ENCODE measurements at regions not wholly inside any gene's neighbourhood (a gene's known extent, or its start where the extent isn't known, plus 50 kb on each side); places are given as distances from the start of the nearest gene placed in this dataset.

DNA sequence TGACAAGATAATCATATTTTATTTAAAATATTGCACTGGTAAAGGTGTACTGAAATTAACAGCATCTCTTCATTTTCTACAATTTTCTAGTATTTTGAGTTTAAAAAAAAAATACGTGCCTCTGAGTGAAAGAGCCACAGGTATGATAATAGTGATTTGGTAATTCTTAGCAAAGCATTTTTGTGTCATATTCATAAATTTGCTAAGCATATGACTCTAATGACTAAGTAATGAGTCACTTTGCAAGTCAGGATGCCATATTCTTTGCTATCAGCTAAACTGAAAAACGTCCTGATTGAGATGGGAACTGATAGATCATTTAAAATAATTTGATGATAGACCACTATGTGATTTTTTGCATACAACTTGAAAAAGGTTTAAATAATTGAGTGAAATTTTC lies 136.1 kb upstream of the IRS2 start:
- H3K56ac ChIP-seq (ENCODE audit: insufficient read length, low read depth, low read length), result no peak overlapping the region
- H2BK120ac ChIP-seq (ENCODE audit: low read depth, low read length, poor library complexity, severe bottlenecking), result no peak overlapping the region
- H3K4me1 ChIP-seq (ENCODE audit: insufficient read depth, low read length), result no peaks in the 10 kb centered on the region
- H3K9ac ChIP-seq (ENCODE audit: extremely low read depth, insufficient read length, low read length), result no peak overlapping the region
- H4K20me1 ChIP-seq (ENCODE audit: control insufficient read depth, insufficient read depth, insufficient read length), result no peaks in the 10 kb centered on the region
- no peaks in the 10 kb centered on the region; a peak in 1 of 4 replicates for H3K4me1 Mint-ChIP-seq
- no peaks in the 10 kb centered on the region for H3K27me3 Mint-ChIP-seq (ENCODE audit: low read depth)
- H3K27me3 ChIP-seq (ENCODE audit: insufficient read depth, low read length), result no peaks in the 10 kb centered on the region
- no peaks in the 10 kb centered on the region for H3K9me3 ChIP-seq (ENCODE audit: control insufficient read depth, low read depth, low read length)
- H2AK5ac ChIP-seq (ENCODE audit: insufficient read length, low read length), result no peak overlapping the region
- H3K4me3 Mint-ChIP-seq, result no peak overlapping the region
- H2AFZ ChIP-seq (ENCODE audit: low read length), result no peak overlapping the region
- no peak overlapping the region for H4K5ac ChIP-seq (ENCODE audit: insufficient read length, low read depth, low read length)
- no peak overlapping the region for H4K8ac ChIP-seq (replicated peaks; ENCODE audit: insufficient read length, low read depth, low read length)
- no peak overlapping the region for H3K18ac ChIP-seq (ENCODE audit: insufficient read length, low read depth, low read length)
- H2BK20ac ChIP-seq (ENCODE audit: low read depth, low read length, poor library complexity, severe bottlenecking), result no peak overlapping the region
- H3K36me3 Mint-ChIP-seq (ENCODE audit: insufficient read depth in 1 of 3, low read depth in 3 of 3), result peaks cover 0 to 4% (median 0%) of the 10 kb centered on the region in 3 experiments; a peak in 1 of 7 replicates
- no peak overlapping the region for H3T11ph ChIP-seq (ENCODE audit: low read length)
- no peak overlapping the region for H3K27ac Mint-ChIP-seq
- no peak for DNase-seq
- TF ChIP-seq, protein P1, sequence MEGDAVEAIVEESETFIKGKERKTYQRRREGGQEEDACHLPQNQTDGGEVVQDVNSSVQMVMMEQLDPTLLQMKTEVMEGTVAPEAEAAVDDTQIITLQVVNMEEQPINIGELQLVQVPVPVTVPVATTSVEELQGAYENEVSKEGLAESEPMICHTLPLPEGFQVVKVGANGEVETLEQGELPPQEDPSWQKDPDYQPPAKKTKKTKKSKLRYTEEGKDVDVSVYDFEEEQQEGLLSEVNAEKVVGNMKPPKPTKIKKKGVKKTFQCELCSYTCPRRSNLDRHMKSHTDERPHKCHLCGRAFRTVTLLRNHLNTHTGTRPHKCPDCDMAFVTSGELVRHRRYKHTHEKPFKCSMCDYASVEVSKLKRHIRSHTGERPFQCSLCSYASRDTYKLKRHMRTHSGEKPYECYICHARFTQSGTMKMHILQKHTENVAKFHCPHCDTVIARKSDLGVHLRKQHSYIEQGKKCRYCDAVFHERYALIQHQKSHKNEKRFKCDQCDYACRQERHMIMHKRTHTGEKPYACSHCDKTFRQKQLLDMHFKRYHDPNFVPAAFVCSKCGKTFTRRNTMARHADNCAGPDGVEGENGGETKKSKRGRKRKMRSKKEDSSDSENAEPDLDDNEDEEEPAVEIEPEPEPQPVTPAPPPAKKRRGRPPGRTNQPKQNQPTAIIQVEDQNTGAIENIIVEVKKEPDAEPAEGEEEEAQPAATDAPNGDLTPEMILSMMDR (conservative IDR thresholded peaks at IDR 0.05), result no peak
- H2BK5ac ChIP-seq (ENCODE audit: insufficient read length, low read length), result no peak overlapping the region
- H2BK15ac ChIP-seq (ENCODE audit: low read depth, low read length), result no peak overlapping the region
- no CpG with 5 or more reads among the region's 2 CpGs for WGBS (ENCODE audit: extremely low coverage, insufficient read length, low lambda C conversion rate)
- H3K4me2 ChIP-seq (ENCODE audit: insufficient read depth, insufficient read length, low read length), result no peak overlapping the region
- no peaks in the 10 kb centered on the region for H3K79me2 ChIP-seq (ENCODE audit: insufficient read depth, low read length)
- H4K91ac ChIP-seq (ENCODE audit: insufficient read length, low read depth, low read length), result no peak overlapping the region
- H3K4ac ChIP-seq (ENCODE audit: low read depth, low read length), result no peak overlapping the region
- H3K9me3 Mint-ChIP-seq, result peaks cover 4 to 6% of the 10 kb centered on the region in 2 experiments; a peak in 2 of 5 replicates
- no peak overlapping the region for H2BK12ac ChIP-seq (ENCODE audit: insufficient read length, low read depth, low read length)
- no peaks in the 10 kb centered on the region for H3K23me2 ChIP-seq (ENCODE audit: insufficient read length, low read depth, low read length, poor library complexity, severe bottlenecking)
- H3K23ac ChIP-seq (ENCODE audit: insufficient read length, low read depth, low read length), result no peak overlapping the region
- no peak overlapping the region for H3K27ac ChIP-seq (ENCODE audit: insufficient read length, low read depth, low read length)
- H3K79me1 ChIP-seq (ENCODE audit: insufficient read depth, low read depth, low read length, poor library complexity, severe bottlenecking), result no peaks in the 10 kb centered on the region
- no peak overlapping the region for H3K14ac ChIP-seq (ENCODE audit: insufficient read depth, low read length)
